ENCODE measurements at regions not wholly inside any gene's neighbourhood (a gene's known extent, or its start where the extent isn't known, plus 50 kb on each side); places are given as distances from the start of the nearest gene placed in this dataset.

- no peak overlapping the region for H3K4me3 Mint-ChIP-seq (ENCODE audit: unreplicated experiment)
- no peaks in the 10 kb centered on the region for H3K4me1 Mint-ChIP-seq (ENCODE audit: insufficient read depth, unreplicated experiment)
- ChIA-PET CTCF (interaction anchor here (0.6 to 0.7 kb wide), 2 partner anchors 73 to 159 kb away, joined by 3 to 4 read pairs; no protein-coding TSS in a partner anchor), POLR2A (interaction anchor here (0.6 kb wide), 1 partner anchor 136 kb away, joined by 3 read pairs; no protein-coding TSS in a partner anchor)
- peaks cover 8% of the 10 kb centered on the region for H3K9me3 Mint-ChIP-seq (ENCODE audit: unreplicated experiment)
- DNase-seq (ENCODE audit: unreplicated experiment) = no peak
- no peak for TF ChIP-seq CTCF (IDR thresholded peaks at IDR 0.05; ENCODE audit: unreplicated experiment)
- no TSS peak for BruUV-seq (replicated peaks)
- intact Hi-C loops (cut with micrococcal nuclease) = no loop called here
- H3K36me3 Mint-ChIP-seq (ENCODE audit: insufficient read depth, unreplicated experiment) = no peaks in the 10 kb centered on the region
- no peaks in the 10 kb centered on the region for H3K27me3 Mint-ChIP-seq (ENCODE audit: insufficient read depth, unreplicated experiment)
- no peak overlapping the region for H3K27ac Mint-ChIP-seq (ENCODE audit: low read depth, unreplicated experiment)
Measured at GRCh38 chr6:168783720-168784119, 342.7 kb downstream of the SMOC2 start.

GRCh38 chr6:168782187-168782751 lies 341.3 kb downstream of the SMOC2 start:
- H3K27me3 Mint-ChIP-seq (ENCODE audit: insufficient read depth, unreplicated experiment) = peaks cover 10% of the 10 kb centered on the region
- DNase-seq (ENCODE audit: unreplicated experiment) = no peak
- BruUV-seq (replicated peaks) = no TSS peak
- intact Hi-C loops (cut with micrococcal nuclease) = no loop called here
- H3K4me1 Mint-ChIP-seq (ENCODE audit: insufficient read depth, unreplicated experiment) = no peaks in the 10 kb centered on the region
- TF ChIP-seq CTCF (IDR thresholded peaks at IDR 0.05; ENCODE audit: unreplicated experiment) = no peak
- no peaks in the 10 kb centered on the region for H3K36me3 Mint-ChIP-seq (ENCODE audit: insufficient read depth, unreplicated experiment)
- ChIA-PET POLR2A (interaction anchor here (0.9 kb wide), 1 partner anchor 35 kb away, joined by 3 read pairs; no protein-coding TSS in a partner anchor), CTCF (interaction anchor here (0.5 kb wide), 1 partner anchor 96 kb away, joined by 3 read pairs; no protein-coding TSS in a partner anchor)
- no peak overlapping the region for H3K4me3 Mint-ChIP-seq (ENCODE audit: unreplicated experiment)
- H3K27ac Mint-ChIP-seq (ENCODE audit: low read depth, unreplicated experiment) = no peak overlapping the region
- no peaks in the 10 kb centered on the region for H3K9me3 Mint-ChIP-seq (ENCODE audit: unreplicated experiment)

GRCh38 chr6:168778201-168778600 lies 337.2 kb downstream of the SMOC2 start:
- no peaks in the 10 kb centered on the region for H3K36me3 Mint-ChIP-seq (ENCODE audit: insufficient read depth, unreplicated experiment)
- no TSS peak for BruUV-seq (replicated peaks)
- no peak overlapping the region for H3K27ac Mint-ChIP-seq (ENCODE audit: low read depth, unreplicated experiment)
- H3K4me1 Mint-ChIP-seq (ENCODE audit: insufficient read depth, unreplicated experiment) = no peaks in the 10 kb centered on the region
- peaks cover 26% of the 10 kb centered on the region for H3K9me3 Mint-ChIP-seq (ENCODE audit: unreplicated experiment)
- intact Hi-C loops (cut with micrococcal nuclease) = no loop called here
- H3K4me3 Mint-ChIP-seq (ENCODE audit: unreplicated experiment) = no peak overlapping the region
- TF ChIP-seq CTCF (IDR thresholded peaks at IDR 0.05; ENCODE audit: unreplicated experiment) = no peak
- CTCF ChIA-PET = interaction anchor here (0.6 kb wide), 1 partner anchor 67 kb away, joined by 3 read pairs; no protein-coding TSS in a partner anchor
- no peak for DNase-seq (ENCODE audit: unreplicated experiment)
- POLR2A ChIA-PET = interaction anchor here (0.6 kb wide), 1 partner anchor 107 kb away, joined by 3 read pairs; no protein-coding TSS in a partner anchor
- H3K27me3 Mint-ChIP-seq (ENCODE audit: insufficient read depth, unreplicated experiment) = peaks cover 10% of the 10 kb centered on the region

- BruUV-seq (replicated peaks) = no TSS peak
- Mint-ChIP-seq H3K27ac (ENCODE audit: low read depth, unreplicated experiment) (no peak overlapping the region), H3K4me1 (ENCODE audit: insufficient read depth, unreplicated experiment) (no peaks in the 10 kb centered on the region), H3K27me3 (ENCODE audit: insufficient read depth, unreplicated experiment) (peaks cover 10% of the 10 kb centered on the region), H3K36me3 (ENCODE audit: insufficient read depth, unreplicated experiment) (no peaks in the 10 kb centered on the region), H3K9me3 (ENCODE audit: unreplicated experiment) (peaks cover 43% of the 10 kb centered on the region), H3K4me3 (ENCODE audit: unreplicated experiment) (no peak overlapping the region)
- CTCF ChIA-PET = interaction anchor here (0.6 kb wide), 1 partner anchor 1526 kb away, joined by 3 read pairs; no protein-coding TSS in a partner anchor
- DNase-seq (ENCODE audit: unreplicated experiment) = no peak
- POLR2A ChIA-PET = interaction anchor here (0.7 to 0.9 kb wide), 2 partner anchors 10 to 15 kb away, joined by 3 read pairs; no protein-coding TSS in a partner anchor
- TF ChIP-seq CTCF (IDR thresholded peaks at IDR 0.05; ENCODE audit: unreplicated experiment) = no peak
- intact Hi-C loops (cut with micrococcal nuclease) = no loop called here
Measured at GRCh38 chr6:168774381-168774780, 333.4 kb downstream of the SMOC2 start.

Measured in MCF 10A (cell line).